Liver (tissue), 8 donors: ENCODE measurements at regions not wholly inside any gene's neighbourhood (a gene's known extent, or its start where the extent isn't known, plus 50 kb on each side); places are given as distances from the start of the nearest gene placed in this dataset.

Experiments used
- DNase-seq: peaks from one replicate; pipeline ENCODE4 v3.0.0-alpha.2; 2017; ENCODE audit warnings: low spot score
- H3K27ac ChIP-seq, 2 donors: one replicate each; pipeline ENCODE4 v1.7.0; 2013; ENCODE audit warnings: inconsistent platforms in 2 of 2, low read length in 2 of 2, control low read depth in 1 of 2, low read depth in 1 of 2, mild to moderate bottlenecking in 1 of 2
- H3K27me3 ChIP-seq, 4 donors: one replicate each; pipeline versions ENCODE4 v1.6.1 to v1.7.0; 2013; ENCODE audit warnings: low read length in 3 of 4, inconsistent platforms in 1 of 4, mild to moderate bottlenecking in 1 of 4, moderate library complexity in 1 of 4; ENCODE audit not compliant: control insufficient read depth in 4 of 4, insufficient read depth in 4 of 4
- H3K36me3 ChIP-seq, 4 donors: one replicate each; pipeline versions ENCODE4 v1.6.1 to v1.7.0; 2013; ENCODE audit warnings: low read length in 3 of 4, mild to moderate bottlenecking in 3 of 4, low read depth in 1 of 4, moderate library complexity in 1 of 4; ENCODE audit not compliant: control insufficient read depth in 4 of 4, insufficient read depth in 3 of 4
- H3K4me1 ChIP-seq, 4 donors: one replicate each; pipeline versions ENCODE4 v1.6.1 to v1.7.0; 2013; ENCODE audit warnings: low read length in 3 of 4, mild to moderate bottlenecking in 3 of 4, moderate library complexity in 1 of 4; ENCODE audit not compliant: control insufficient read depth in 4 of 4, insufficient read depth in 4 of 4
- H3K4me3 ChIP-seq, 3 donors: one replicate each; pipeline versions ENCODE4 v1.6.1 to v1.7.0; 2013; ENCODE audit warnings: low read length in 3 of 3, control low read depth in 1 of 3, low read depth in 1 of 3, mild to moderate bottlenecking in 1 of 3
- H3K9ac ChIP-seq, 2 donors: one replicate each; pipeline ENCODE4 v1.7.0; 2013; ENCODE audit warnings: low read length in 2 of 2, mild to moderate bottlenecking in 2 of 2, moderate library complexity in 2 of 2, control low read depth in 1 of 2, low read depth in 1 of 2
- H3K9me3 ChIP-seq, 4 donors: one replicate each; pipeline versions ENCODE4 v1.6.1 to v1.7.0; 2013; ENCODE audit warnings: low read length in 3 of 4; ENCODE audit not compliant: control insufficient read depth in 4 of 4
- CTCF ChIP-seq: fragments of 150-350 bp; IDR thresholded peaks from 2 replicates; pipeline ENCODE4 v1.5.1; 2017; ENCODE audit warnings: improper control_type of control experiment, low read depth, low read length; ENCODE audit not compliant: missing input control
- EGR1 ChIP-seq, 2 donors: IDR thresholded peaks; 2 replicates each; pipeline ENCODE4 v1.6.1; 2016 to 2018; ENCODE audit warnings: antibody characterized with exemption in 2 of 2, low read depth in 2 of 2
- GABPA ChIP-seq, 2 donors: IDR thresholded peaks in 1 of 2; conservative IDR thresholded peaks in 1 of 2; 2 replicates each; pipeline ENCODE4 v1.6.1; 2016; ENCODE audit warnings: antibody characterized with exemption in 2 of 2, mild to moderate bottlenecking in 1 of 2, moderate library complexity in 1 of 2
- HNF4G ChIP-seq: IDR thresholded peaks from 2 replicates; pipeline ENCODE4 v1.6.1; 2016; ENCODE audit warnings: antibody characterized with exemption
- NR2F2 ChIP-seq: IDR thresholded peaks from 2 replicates; pipeline ENCODE4 v1.6.1; 2016; ENCODE audit warnings: antibody characterized with exemption
- RAD21 ChIP-seq, 2 donors: IDR thresholded peaks; 2 replicates each; pipeline ENCODE4 v1.6.1; 2016; ENCODE audit warnings: antibody characterized with exemption in 2 of 2, mild to moderate bottlenecking in 2 of 2
- REST ChIP-seq: IDR thresholded peaks from 2 replicates; pipeline ENCODE4 v1.6.1; 2016; ENCODE audit warnings: antibody characterized with exemption, mild to moderate bottlenecking
- SP1 ChIP-seq: IDR thresholded peaks from 2 replicates; pipeline ENCODE4 v1.6.1; 2018; ENCODE audit warnings: antibody characterized with exemption, mild to moderate bottlenecking
- TAF1 ChIP-seq: conservative IDR thresholded peaks from 2 replicates; pipeline ENCODE4 v1.6.1; 2016; ENCODE audit warnings: antibody characterized with exemption, mild to moderate bottlenecking
- YY1 ChIP-seq: IDR thresholded peaks from 2 replicates; pipeline ENCODE4 v1.6.1; 2016; ENCODE audit warnings: antibody characterized with exemption, mild to moderate bottlenecking
- WGBS: extraction: QIAGEN DNeasy Blood & Tissue Kit; methylation state at CpG from one replicate; pipeline ENCODE4 v1.1.7; 2013; 5-methylcytosine and 5-hydroxymethylcytosine counted together
- TF ChIP-seq, protein P1 (sequence below): IDR thresholded peaks from 2 replicates; pipeline ENCODE4 v1.6.1; 2016; ENCODE audit warnings: antibody characterized with exemption
- donor health status: healthy.
- donor health status: healthy.
- donor health status: healthy.
- donor health status: healthy.
- donor health status: healthy.

DNA sequence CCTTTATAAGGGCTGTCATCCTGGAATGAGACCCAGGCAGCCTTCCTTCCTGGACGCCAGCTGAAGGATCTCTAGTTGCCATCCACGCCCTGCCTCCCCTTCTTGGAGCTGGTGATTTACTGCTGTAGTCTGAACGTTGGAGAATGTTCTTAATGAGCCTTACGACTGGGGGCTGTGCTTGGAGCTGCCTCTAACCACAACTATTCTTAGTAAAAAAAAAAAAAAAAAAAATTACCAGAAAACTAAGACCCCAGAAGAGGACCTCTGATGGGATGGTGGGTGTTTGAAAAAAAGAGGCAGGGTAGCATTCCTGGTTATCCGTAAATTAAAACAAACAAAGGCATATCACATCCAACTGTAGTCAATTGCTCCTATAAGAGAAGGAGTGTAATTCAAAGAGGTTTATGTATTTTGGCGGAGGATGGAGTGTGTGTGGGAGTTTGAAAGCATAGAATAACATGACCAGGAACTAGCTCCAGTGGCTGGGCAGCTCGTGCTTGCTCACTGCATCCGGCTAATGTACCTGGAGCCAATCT is 105.4 kb downstream of the QPCT start:
- no peak overlapping the region for H3K4me3 ChIP-seq
- no peak overlapping the region for H3K9ac ChIP-seq
- H3K4me1 ChIP-seq = no peaks in the 10 kb centered on the region
- H3K9me3 ChIP-seq = no peaks in the 10 kb centered on the region
- no peaks in the 10 kb centered on the region for H3K27me3 ChIP-seq
- DNase-seq = no peak
- H3K27ac ChIP-seq = no peak overlapping the region
- no peaks in the 10 kb centered on the region for H3K36me3 ChIP-seq
- WGBS = 66% methylated on average over 8 of the region's 8 CpGs
- TF ChIP-seq TAF1 (no peak), CTCF (no peak), REST (no peak)

GRCh38 chr2:37453027-37453426 is 108.6 kb downstream of the QPCT start:
- H3K9ac ChIP-seq = no peak overlapping the region
- no peaks in the 10 kb centered on the region for H3K36me3 ChIP-seq
- no peaks in the 10 kb centered on the region for H3K4me1 ChIP-seq
- H3K9me3 ChIP-seq = no peaks in the 10 kb centered on the region
- no peak for DNase-seq
- WGBS = 72% methylated on average over 2 of the region's 2 CpGs
- TF ChIP-seq RAD21 (IDR thresholded peaks at IDR 0.05) (no peak), EGR1 (IDR thresholded peaks at IDR 0.05; ENCODE audit: low read depth in 2 of 2) (no peak), SP1 (no peak), REST (no peak), YY1 (no peak), HNF4G (no peak), CTCF (no peak), NR2F2 (no peak), GABPA (IDR thresholded peaks at IDR 0.05 in 1 of 2, conservative IDR thresholded peaks at IDR 0.05 in 1 of 2) (no peak), TAF1 (no peak)
- TF ChIP-seq, protein P1, sequence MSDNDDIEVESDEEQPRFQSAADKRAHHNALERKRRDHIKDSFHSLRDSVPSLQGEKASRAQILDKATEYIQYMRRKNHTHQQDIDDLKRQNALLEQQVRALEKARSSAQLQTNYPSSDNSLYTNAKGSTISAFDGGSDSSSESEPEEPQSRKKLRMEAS = no peak
- H3K4me3 ChIP-seq = no peak overlapping the region
- H3K27ac ChIP-seq = no peak overlapping the region
- H3K27me3 ChIP-seq = no peaks in the 10 kb centered on the region
